ENCODE measurements at regions not wholly inside any gene's neighbourhood (a gene's known extent, or its start where the extent isn't known, plus 50 kb on each side); places are given as distances from the start of the nearest gene placed in this dataset.
"Not testable (repeated sequence)": the region's sequence is repeated elsewhere in the genome, so short reads cannot be mapped to it uniquely, and the experiment has no call there.

DNA sequence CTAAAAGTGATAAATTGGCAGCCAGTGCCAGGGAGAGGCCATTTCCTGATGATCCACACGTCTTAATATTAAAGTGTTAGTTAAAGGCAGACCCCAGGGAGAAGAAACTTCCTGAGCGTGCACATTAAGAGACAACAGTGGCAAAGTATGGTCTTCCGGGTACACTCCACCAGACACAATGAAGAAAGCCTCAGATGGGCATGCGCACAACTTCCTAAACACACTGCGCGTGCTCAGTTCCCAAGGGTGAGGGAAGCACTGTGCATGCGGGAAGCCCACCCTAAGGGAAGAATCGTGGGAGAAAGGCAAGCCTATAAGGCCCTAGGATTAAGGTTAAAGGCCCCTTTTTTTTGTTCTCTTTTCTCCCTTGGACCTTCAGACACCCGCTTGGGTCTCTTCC, 140.7 kb upstream of the CDKN3 start:
- no peaks in the 10 kb centered on the region for H3K9me3 ChIP-seq
- no peak overlapping the region for H3K27ac ChIP-seq
- no peaks in the 10 kb centered on the region for H3K4me1 ChIP-seq
- no peaks in the 10 kb centered on the region for H3K36me3 ChIP-seq
- H3K27me3 ChIP-seq = no peaks in the 10 kb centered on the region
- TF ChIP-seq CTCF (IDR thresholded peaks at IDR 0.05) = no peak
- no peak for DNase-seq (ENCODE audit: low spot score)
- no peak overlapping the region for H3K4me3 ChIP-seq

- no peak for DNase-seq (ENCODE audit: low spot score)
- H3K4me1 ChIP-seq = no peaks in the 10 kb centered on the region
- no peaks in the 10 kb centered on the region for H3K27me3 ChIP-seq
- no peaks in the 10 kb centered on the region for H3K9me3 ChIP-seq
- no peak for TF ChIP-seq CTCF (IDR thresholded peaks at IDR 0.05)
- H3K27ac ChIP-seq = no peak overlapping the region
- H3K4me3 ChIP-seq = no peak overlapping the region
- no peaks in the 10 kb centered on the region for H3K36me3 ChIP-seq
These were observed 139.4 kb upstream of the CDKN3 start for GRCh38 chr14:54257424-54257823.

GRCh38 chr14:54258382-54258781, 138.4 kb upstream of the CDKN3 start:
- Histone ChIP-seq H3K4me1 (no peaks in the 10 kb centered on the region), H3K9me3 (no peaks in the 10 kb centered on the region), H3K27me3 (no peaks in the 10 kb centered on the region), H3K36me3 (no peaks in the 10 kb centered on the region), H3K4me3 (no peak overlapping the region), H3K27ac (no peak overlapping the region)
- DNase-seq (ENCODE audit: low spot score) = no peak
- no peak for TF ChIP-seq CTCF (IDR thresholded peaks at IDR 0.05)

DNA sequence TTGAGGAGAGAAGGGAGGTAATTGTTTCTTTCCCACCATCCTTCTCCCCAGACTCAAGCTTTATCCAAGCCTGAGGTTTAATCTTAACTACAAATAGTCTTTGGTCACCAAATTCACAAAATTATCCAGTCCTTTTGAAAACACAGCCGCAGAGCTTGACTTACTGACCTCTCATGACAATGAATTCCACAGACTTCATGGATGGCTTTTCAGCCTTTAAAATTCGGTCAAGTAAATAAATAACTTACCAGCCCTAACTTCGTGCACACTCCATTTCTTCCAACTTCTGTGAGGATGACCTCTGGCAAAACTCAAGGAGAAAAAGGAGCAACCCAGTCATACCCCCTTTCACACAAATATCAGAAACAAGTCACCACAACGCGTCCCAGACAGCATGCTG, 137.0 kb upstream of the CDKN3 start:
- H3K36me3 ChIP-seq = no peaks in the 10 kb centered on the region
- H3K9me3 ChIP-seq = no peaks in the 10 kb centered on the region
- no peaks in the 10 kb centered on the region for H3K27me3 ChIP-seq
- no peak overlapping the region for H3K4me3 ChIP-seq
- DNase-seq (ENCODE audit: low spot score) = no peak
- TF ChIP-seq CTCF (IDR thresholded peaks at IDR 0.05) = no peak
- H3K27ac ChIP-seq = no peak overlapping the region
- H3K4me1 ChIP-seq = no peaks in the 10 kb centered on the region

- no peaks in the 10 kb centered on the region for H3K4me1 ChIP-seq
- DNase-seq (ENCODE audit: low spot score) = no peak
- no peak for TF ChIP-seq CTCF (IDR thresholded peaks at IDR 0.05)
- no peak overlapping the region for H3K4me3 ChIP-seq
- no peaks in the 10 kb centered on the region for H3K9me3 ChIP-seq
- no peaks in the 10 kb centered on the region for H3K27me3 ChIP-seq
- H3K27ac ChIP-seq = no peak overlapping the region
- no peaks in the 10 kb centered on the region for H3K36me3 ChIP-seq
These were observed 135.5 kb upstream of the CDKN3 start for GRCh38 chr14:54261283-54261682.

DNA sequence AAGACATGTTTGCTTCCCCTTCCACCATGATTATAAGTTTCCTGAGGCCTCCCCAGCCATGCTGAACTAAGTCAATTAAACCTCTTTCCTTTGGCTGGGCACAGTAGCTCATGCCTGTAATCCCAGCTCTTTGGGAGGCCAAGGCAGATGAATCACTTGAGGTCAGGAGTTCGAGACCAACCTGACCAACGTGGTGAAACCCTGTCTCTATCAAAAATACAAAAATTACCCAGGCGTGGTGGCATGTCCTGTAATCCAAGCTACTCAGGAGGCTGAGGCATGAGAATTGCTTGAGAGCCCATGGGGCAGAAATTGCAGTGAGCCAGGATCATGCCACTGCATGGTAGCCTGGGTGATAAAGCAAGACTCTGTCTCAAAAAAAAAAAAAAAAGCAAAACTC, 130.2 kb upstream of the CDKN3 start:
- not testable (repeated sequence) for H3K27ac ChIP-seq; H3K9me3 ChIP-seq; H3K27me3 ChIP-seq; H3K36me3 ChIP-seq; DNase-seq (ENCODE audit: low spot score); H3K4me3 ChIP-seq; H3K4me1 ChIP-seq

Data from right atrium auricular region (tissue), 2 donors.